Ascending aorta (tissue), 2 donors: ENCODE measurements at regions not wholly inside any gene's neighbourhood (a gene's known extent, or its start where the extent isn't known, plus 50 kb on each side); places are given as distances from the start of the nearest gene placed in this dataset.

Experiments
- DNase-seq, 2 donors: peaks; one replicate each; pipeline ENCODE4 v3.0.0-alpha.2; 2019; ENCODE audit warnings: low spot score in 2 of 2
- H3K27ac ChIP-seq, 2 donors: fragments of 200-600 bp; sonication (generic); one replicate each; pipeline ENCODE4 v1.5.1; 2016 to 2017; ENCODE audit warnings: mild to moderate bottlenecking in 1 of 2
- H3K27me3 ChIP-seq: fragments of 200-600 bp; sonication (generic); one replicate; pipeline ENCODE4 v1.5.1; 2017
- H3K36me3 ChIP-seq, 2 donors: fragments of 200-600 bp; sonication (generic); one replicate each; pipeline ENCODE4 v1.5.1; 2016
- H3K4me1 ChIP-seq, 2 donors: fragments of 200-600 bp; sonication (generic); one replicate each; pipeline ENCODE4 v1.5.1; 2016 to 2017; ENCODE audit warnings: mild to moderate bottlenecking in 1 of 2
- H3K4me3 ChIP-seq, 2 donors: fragments of 200-600 bp; sonication (generic); one replicate each; pipeline ENCODE4 v1.5.1; 2016 to 2017; ENCODE audit warnings: mild to moderate bottlenecking in 1 of 2
- H3K9me3 ChIP-seq, 2 donors: fragments of 200-600 bp; sonication (generic); one replicate each; pipeline ENCODE4 v1.5.1; 2016
- CTCF ChIP-seq, 3 experiments: fragments of 200-600 bp in 2 of 3; fragments of 450-650 bp in 1 of 3; sonication (generic) in 2 of 3; IDR thresholded peaks; one replicate each; pipeline ENCODE4 v1.5.1; 2016 to 2019; ENCODE audit warnings: antibody characterized with exemption in 3 of 3, mild to moderate bottlenecking in 1 of 3, moderate library complexity in 1 of 3
- intact Hi-C: fragments of 100-400 bp; cut with DNase I; formaldehyde crosslinking; loops from one replicate; pipeline ENCODE4 v1.15.1; 2023

- no peaks in the 10 kb centered on the region for H3K9me3 ChIP-seq
- DNase-seq = no peak
- no peaks in the 10 kb centered on the region for H3K36me3 ChIP-seq
- H3K27me3 ChIP-seq = no peaks in the 10 kb centered on the region
- H3K4me1 ChIP-seq = no peaks in the 10 kb centered on the region
- TF ChIP-seq CTCF (IDR thresholded peaks at IDR 0.05) = no peak
- H3K27ac ChIP-seq = no peak overlapping the region
- intact Hi-C loops = no loop called here
- no peak overlapping the region for H3K4me3 ChIP-seq
Measured at GRCh38 chr9:108296056-108296455, 559.7 kb downstream of the ACTL7B start.

GRCh38 chr9:108291586-108291932 is 564.2 kb downstream of the ACTL7B start:
- intact Hi-C loops = no loop called here
- no peak for TF ChIP-seq CTCF (IDR thresholded peaks at IDR 0.05)
- H3K4me1 ChIP-seq = no peaks in the 10 kb centered on the region
- H3K27me3 ChIP-seq = no peaks in the 10 kb centered on the region
- no peaks in the 10 kb centered on the region for H3K36me3 ChIP-seq
- no peak overlapping the region for H3K4me3 ChIP-seq
- DNase-seq = no peak
- H3K27ac ChIP-seq = no peak overlapping the region
- H3K9me3 ChIP-seq = no peaks in the 10 kb centered on the region

GRCh38 chr9:108290839-108291585 is 564.8 kb downstream of the ACTL7B start:
- no peak for DNase-seq
- H3K36me3 ChIP-seq = no peaks in the 10 kb centered on the region
- no peak overlapping the region for H3K4me3 ChIP-seq
- no peaks in the 10 kb centered on the region for H3K27me3 ChIP-seq
- no peaks in the 10 kb centered on the region for H3K4me1 ChIP-seq
- no peak overlapping the region for H3K27ac ChIP-seq
- intact Hi-C loops = no loop called here
- no peak for TF ChIP-seq CTCF (IDR thresholded peaks at IDR 0.05)
- H3K9me3 ChIP-seq = no peaks in the 10 kb centered on the region

GRCh38 chr9:108286638-108287206 is 569.1 kb downstream of the ACTL7B start:
- intact Hi-C loops = no loop called here
- H3K27me3 ChIP-seq = no peaks in the 10 kb centered on the region
- no peaks in the 10 kb centered on the region for H3K4me1 ChIP-seq
- DNase-seq = no peak
- H3K9me3 ChIP-seq = no peaks in the 10 kb centered on the region
- no peak for TF ChIP-seq CTCF (IDR thresholded peaks at IDR 0.05)
- no peaks in the 10 kb centered on the region for H3K36me3 ChIP-seq
- no peak overlapping the region for H3K4me3 ChIP-seq
- H3K27ac ChIP-seq = no peak overlapping the region

- no peak overlapping the region for H3K27ac ChIP-seq
- no peak overlapping the region for H3K4me3 ChIP-seq
- H3K36me3 ChIP-seq = no peaks in the 10 kb centered on the region
- H3K27me3 ChIP-seq = no peaks in the 10 kb centered on the region
- no peaks in the 10 kb centered on the region for H3K4me1 ChIP-seq
- intact Hi-C loops = no loop called here
- H3K9me3 ChIP-seq = no peaks in the 10 kb centered on the region
- DNase-seq = no peak
- no peak for TF ChIP-seq CTCF (IDR thresholded peaks at IDR 0.05)
Measured at GRCh38 chr9:108283696-108284095, 572.1 kb downstream of the ACTL7B start.
